NCI-H69 (cell line): ENCODE measurements at regions not wholly inside any gene's neighbourhood (a gene's known extent, or its start where the extent isn't known, plus 50 kb on each side); places are given as distances from the start of the nearest gene placed in this dataset.
"Not testable (repeated sequence)": the region's sequence is repeated elsewhere in the genome, so short reads cannot be mapped to it uniquely, and the experiment has no call there.

Experiments
- DNase-seq: peaks from one replicate; lab custom pipeline; 2025; lab: John Stamatoyannopoulos, UW

DNA sequence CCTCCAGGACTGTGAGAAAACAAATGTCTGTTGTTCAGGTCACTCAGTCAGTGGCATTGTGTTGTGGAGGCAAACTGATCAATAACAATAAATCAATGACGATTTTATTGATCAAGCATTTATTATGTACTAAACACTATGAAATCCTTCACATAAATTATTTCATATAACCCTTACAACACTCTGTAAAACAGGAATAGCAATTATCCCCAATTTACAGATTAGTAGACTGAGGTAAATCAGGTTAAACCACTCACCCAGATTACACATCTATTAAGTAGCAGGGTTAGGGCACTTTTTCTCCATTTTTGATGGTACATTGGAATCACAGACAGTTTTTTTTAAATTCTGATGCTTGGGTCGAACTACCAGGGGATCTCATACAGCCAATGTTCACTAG, 372.8 kb upstream of the MAF start:
- DNase-seq: no peak

DNA sequence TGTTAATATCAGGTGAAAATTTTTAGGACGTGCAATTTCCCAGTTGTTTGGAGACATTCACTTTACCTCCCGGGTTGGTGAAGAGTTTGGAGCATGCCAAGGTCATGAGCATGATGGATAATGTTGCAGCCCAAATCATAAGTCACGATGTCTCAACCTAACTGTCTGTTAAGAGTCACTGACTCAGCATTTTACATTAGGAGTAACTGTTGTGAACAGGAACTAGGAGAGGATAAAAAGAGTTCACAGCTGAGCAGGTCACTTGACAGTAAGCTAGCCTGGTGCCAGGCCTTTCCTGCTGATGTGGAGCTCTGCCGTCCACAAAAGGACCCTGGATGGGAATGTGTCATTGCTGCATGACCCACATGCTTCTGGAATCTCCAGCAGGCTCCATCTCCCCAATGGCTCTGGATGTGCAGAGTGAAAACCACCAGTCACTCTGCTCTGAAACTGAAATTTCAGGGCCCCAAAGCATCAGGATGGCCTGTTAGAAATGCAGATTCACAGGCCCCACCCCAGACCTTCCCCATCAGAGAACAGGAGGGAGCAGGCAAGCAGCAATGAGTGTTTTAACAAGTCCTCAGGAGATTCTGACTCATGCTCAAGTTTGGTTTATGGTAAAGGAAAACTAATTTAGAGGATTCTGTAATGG, 371.6 kb upstream of the MAF start:
- no peak for DNase-seq

DNA sequence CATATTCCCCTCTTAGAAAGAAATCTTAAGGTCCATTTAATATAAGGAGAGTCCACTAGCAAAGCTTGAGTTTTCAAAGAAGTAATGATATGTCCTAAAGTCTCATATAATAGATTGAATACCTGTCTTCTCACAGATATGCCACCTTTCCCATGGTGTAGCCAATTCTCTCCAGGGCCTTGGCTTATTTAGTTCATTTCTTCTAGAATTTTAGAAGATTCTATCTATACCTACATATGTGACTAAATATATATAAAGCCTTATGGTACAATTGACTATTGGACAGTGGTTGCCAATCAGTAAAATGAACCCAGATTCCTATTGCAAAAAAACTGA, 370.7 kb upstream of the MAF start:
- no peak for DNase-seq

DNA sequence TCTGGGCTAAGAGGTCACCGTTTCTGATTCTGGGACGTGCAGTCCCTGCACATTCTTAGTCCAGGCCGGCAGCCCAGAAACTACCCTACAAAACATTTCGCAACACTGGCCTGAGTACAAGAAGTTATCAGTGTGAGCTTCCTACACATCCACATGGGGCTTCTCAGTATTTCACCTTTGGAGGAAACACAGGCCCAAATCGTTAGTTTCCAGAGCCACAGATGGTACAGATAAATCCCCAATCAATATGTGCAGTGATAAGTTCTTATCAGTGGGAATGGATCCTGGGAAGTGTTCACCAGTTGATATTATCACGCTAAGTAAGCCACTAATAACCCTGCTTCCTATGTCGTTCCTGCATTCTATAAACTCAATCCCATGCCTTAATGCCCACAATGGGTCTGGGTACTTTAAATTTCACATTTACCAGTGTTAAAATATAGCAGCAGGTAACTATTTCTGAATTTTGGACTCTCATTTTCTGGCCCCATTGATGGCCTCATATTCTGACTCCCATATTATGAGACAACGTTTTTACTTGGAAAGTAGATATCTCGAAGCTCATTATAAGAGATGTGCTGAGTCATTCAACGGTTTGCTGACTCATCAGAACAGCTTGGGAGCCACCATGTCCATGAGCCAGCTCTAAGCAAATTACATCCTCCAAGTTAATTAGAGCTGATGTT, 370.2 kb upstream of the MAF start:
- no peak for DNase-seq

DNA sequence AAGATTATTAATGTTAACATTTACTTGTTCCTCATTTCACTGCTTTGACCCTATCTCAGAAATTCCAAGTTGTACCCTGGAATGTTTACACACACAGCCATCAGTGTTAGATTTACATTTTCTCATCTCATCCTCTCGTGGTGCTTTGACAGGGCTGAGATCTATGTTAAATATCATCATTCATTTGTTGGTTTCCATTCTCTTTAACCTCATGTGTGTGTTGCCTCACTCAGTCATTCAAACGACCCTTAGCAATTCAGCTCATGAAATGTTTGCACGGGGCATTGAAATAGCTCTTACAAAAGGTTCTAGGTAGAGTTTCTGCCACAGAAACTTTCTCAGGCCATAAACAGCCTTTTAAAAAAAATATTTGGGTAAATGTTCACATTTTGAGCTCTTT, 369.6 kb upstream of the MAF start:
- no peak for DNase-seq

DNA sequence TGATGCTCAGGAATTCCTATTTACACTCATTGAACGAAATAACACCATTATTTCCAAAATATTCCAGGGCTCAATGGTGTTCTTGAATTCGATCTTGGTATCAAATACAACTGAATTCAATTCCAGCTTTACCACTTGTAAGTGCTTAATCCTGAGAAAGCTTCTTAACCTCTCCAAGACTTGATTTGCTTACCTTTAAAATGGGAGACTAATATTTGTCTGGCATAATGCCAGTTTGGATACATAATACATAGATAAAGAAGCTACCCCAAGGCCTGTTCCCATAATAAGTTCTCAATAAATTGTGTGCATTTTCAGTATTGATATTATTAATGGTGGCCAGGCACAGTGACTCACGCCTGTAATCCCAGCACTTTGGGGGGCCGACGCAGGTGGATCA, 368.9 kb upstream of the MAF start:
- no peak for DNase-seq

DNA sequence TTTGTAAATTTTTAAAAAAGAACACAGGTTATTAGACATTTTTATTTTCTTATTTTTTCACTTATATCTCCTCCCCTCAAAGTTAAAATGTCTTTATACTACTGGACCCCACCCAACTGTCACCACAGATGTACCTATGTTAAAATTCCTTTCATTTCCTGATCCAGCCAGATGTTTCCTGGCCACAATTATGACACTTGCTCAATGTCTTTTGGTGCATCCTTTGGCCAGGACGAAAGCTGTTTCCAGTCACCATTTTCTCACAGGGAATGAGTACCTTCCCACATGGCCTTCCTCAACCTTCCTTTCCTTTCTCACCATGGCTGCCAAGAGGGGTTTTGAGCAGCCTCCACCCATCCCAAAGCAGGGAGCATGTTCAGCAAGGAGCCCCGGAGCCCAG, 365.7 kb upstream of the MAF start:
- DNase-seq: no peak

DNA sequence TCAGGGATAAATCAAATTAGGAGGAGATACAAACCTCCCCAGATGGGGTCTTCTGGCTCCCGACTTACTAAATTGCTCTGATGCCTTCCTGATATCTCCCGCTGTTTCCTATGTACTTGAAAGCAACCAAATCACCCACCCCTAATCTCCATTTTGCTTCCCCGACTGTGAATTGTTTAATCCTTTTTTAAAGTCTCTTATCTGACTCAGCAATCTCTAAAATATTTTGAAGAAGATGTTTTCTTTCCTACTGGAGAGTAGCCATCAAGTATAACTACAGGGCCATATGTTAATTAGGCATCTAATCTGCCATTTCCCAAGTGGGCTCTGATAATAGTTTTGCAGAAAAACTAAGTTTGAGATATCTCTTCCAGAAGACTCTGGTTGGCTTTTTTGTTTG, 365.2 kb upstream of the MAF start:
- DNase-seq: no peak

DNA sequence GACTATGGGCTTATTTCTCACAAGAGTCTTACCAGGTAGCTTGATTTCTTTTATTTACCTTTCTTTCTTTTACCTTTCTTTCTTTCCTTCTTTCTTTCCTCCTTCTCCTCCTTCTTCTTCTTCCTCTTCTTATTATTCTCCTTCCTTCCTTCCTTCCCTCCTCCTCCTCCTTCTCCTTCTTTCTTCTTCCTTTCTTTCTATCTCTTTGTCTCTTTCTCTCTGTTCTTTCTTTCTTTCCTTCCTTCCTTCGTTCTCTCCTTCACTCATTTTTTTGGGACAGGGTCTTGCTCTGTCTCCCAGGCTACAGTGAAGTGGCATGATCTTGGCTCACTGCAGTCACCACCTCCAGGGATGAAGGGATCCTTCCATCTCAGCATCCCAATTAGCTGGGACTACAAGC, 363.6 kb upstream of the MAF start:
- no peak for DNase-seq

DNA sequence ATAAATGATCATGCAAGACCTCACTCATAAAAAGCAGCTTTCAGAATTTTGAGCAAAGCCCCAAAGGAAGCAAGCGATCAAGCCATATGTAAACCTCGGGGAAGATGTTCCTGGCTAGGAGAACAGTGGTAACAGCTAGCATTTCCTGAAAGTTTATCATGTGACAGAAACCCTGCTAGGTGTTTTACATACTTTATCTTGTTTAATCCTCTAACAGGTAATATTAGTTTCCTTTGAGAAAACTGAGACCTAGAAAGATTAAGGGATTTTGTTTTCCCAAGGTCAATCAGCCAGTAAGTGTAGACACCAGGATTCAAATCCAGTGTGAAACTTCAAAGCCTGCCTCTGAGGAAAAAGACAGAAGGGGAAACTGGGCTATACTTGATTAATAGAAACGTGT, 362.4 kb upstream of the MAF start:
- no peak for DNase-seq

DNA sequence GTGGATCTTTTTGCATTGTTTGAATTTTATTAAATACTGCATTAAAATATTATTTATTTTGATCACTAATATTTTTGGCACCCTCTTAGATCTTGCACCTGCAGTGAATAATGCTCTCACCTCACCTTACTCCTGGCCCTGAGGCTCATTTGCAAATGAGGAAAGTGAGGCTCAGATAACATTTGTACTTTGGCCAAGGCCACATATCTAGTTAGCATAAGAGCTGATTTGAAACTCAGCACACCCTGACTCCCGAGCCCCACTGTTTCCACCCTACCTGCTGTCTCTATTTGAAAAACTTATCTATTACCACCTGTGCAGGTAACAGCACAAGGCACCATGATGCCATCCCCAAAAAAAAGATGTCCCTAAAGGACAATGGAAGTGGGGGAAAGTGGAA, 358.7 kb upstream of the MAF start:
- no peak for DNase-seq

DNA sequence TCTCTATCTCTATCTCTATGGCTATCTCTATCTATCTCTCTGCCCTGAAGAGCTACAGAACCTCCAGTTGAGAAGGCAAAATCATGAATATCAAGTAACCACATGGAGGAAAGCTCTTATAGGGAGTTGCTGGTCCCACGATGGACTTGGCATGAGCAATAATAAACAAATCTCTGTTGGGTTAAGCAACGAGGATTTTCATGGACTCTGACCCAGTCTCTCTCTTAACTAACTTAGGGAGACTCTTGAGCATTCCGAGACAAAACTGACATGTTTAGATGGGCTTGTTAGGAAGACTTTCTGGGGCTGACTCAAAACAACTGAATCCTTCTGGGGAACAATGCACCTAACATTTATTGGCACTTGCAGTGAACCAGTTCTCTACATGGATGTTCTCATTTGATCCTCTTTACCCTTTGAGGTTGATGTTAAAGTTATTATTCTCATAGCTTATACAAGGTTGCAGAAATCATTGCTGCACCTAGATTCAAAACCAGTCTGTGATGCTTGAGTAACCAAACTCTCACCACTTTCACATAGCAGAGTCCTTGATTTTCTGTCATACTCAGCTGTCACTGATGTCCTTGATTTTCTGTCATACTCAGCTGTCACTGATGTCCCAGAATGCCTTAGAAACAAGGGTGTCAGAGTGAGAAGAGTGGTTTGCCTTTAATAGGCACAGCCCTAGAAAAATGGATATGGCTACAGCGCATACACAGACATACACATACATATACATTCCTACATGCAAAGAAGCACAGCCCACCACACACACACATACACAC, 354.6 kb upstream of the MAF start:
- DNase-seq: no peak

DNA sequence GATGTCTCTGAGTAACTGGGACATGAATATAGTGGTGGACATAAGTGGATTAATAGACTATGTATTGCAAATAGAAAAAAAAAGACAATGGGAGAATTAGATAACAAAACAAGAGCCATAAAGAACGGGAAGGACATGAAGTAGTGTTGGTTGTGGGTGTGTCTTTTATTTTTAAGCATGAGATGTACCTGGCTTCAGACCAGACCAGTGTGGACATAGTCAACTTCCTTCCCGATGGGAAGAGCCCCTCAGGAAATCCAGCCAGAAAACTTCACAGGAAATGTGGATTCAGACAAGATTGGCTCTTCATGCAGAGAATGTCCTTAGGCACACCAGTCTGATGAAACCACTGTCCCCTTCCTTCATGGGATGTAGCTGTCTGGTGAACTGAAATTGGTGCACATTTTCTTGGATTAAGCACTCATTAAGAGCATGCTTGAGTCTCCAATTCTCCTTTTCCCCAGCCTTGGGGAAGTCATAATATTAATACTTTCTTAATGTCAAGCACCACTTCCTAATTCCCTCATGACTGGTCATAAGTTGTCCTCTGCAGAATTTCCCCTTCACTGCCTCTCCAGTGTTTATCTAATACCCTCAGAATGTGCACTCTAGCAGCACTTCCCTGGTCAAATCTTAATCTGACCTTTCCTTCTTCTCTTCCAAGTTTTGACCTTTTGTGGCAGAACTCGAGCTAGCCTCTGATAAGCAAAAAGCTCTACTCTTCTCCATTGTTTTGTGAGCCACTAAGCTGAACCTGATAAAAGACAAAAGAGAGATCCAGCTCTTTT, 350.6 kb upstream of the MAF start:
- no peak for DNase-seq

DNA sequence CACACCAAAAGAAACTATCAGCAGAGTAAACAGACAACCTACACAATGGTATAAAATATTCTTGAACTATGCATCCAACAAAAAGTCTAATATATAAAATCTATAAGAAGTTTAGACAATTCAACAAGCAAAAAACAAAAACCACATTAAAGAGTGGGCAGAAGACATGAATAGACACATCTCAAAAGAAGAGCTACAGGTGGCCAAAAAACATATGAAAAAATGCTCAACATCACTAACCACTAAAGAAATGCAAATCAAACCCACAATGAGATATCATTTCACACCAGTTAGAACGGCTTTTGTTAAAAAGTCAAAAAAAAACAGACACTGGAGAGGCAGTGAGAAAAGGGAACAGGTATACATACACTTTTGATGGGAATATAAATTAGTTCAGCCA, 348.9 kb upstream of the MAF start:
- no peak for DNase-seq

DNA sequence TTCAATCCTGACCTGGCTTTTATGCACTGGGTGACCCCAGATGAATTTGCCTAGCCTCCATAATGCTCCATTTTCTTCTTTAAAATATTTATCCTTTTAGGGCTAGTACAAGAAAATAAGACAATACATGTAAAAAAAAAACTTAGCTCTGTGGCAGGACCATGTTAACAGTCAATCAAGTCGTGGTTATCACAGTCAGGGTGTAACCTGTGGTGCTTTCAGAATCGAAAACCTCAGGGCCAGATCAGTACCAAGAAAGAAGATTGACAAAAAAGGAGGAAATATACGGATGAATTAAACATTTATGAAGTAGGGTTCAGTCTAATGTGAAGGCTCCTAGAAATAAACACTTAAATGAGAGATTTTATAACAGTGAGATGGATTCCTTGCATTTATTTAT, 347.2 kb upstream of the MAF start:
- no peak for DNase-seq

DNA sequence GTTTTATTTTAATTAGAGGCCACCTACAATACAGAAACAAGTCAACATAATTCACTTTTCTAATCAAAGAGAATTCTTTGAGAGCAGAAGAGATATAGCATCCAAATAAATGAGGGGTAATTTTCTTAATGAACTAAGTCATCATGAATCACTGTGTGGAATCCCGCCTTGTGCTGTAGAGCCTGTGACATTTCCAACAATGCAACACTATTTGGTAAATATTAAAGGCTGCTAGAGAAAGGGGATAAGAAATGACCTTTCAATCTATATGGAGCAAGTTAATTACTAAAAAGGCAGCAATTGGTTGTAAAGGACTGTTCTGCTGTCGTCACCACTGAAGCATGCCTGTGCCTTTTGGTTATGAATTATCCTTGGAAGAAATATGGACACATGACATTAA, 345.7 kb upstream of the MAF start:
- DNase-seq: no peak

DNA sequence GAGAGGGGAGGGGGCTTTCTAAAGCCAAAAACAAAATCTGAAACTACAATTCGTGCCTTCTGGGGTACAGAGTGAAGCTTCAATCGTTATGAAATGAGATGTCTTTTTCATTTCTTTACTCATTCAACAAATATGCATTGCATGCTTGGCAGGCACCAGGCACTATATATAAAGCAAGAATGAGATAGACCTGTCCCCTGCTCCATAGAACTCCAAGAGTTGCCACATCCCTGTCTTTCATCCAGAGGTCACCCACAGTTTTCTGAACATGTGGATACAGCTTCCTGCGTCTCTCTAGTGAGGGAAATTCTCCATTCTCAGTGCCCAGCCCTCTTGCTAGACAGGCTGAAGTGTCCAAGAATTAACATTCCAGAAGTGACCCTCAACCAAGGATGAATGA, 343.2 kb upstream of the MAF start:
- DNase-seq: no peak

DNA sequence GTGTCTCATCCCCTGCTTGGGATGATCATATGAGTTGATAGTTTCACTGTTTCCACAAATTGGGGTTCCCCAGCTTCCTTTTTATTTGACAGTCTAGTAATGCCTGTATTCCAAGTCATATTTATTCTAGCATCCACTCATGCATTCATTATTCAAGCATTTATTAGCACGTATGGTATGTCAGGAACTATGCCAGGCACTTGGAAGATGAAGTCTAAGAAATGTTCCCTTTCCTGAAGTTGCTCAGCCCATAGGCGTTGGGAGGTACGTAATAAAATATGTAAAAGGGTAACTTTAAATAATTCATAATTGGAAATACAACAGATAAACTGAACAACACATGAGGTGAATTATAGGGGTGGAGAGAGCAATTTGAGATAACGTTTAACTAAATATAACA, 338.0 kb upstream of the MAF start:
- DNase-seq: no peak

DNA sequence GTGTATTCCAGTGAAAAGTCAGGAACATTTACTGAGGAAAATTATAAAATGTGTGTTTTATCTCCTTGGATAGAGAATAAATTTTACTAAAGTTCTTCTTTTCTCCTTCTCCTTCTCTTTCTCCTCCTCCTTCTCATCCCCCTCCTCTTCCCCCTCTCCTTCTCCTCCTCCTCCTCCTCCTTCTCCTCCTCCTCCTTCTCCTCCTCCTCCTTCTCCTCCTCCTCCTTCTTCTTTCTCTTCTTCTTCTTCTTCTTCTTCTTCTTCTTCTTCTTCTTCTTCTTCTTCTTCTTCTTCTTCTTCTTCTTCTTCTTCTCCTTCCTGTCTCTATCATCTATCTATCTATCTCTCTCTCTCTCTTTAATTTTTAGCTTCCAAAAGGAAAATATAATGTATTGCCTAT, 337.1 kb upstream of the MAF start:
- not testable (repeated sequence) for DNase-seq

DNA sequence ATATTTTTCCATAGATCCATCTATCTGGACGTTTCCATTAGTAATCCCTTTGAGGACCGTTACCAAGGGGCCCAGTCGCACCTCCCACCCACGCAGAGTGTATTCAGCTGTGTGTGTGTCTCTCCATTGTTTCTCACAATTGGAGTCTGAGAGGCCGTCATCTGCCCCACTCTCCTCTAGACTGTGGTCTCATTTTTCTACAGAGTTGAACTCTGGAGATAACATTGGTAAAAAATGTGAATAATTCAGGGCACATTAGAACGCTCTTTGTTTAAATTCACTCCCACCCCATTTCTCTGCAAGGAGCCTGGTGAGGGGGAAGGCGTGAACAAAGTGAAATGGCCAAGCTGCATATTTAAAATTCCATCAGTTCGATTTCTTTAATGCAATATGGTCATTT, 333.1 kb upstream of the MAF start:
- DNase-seq: no peak

DNA sequence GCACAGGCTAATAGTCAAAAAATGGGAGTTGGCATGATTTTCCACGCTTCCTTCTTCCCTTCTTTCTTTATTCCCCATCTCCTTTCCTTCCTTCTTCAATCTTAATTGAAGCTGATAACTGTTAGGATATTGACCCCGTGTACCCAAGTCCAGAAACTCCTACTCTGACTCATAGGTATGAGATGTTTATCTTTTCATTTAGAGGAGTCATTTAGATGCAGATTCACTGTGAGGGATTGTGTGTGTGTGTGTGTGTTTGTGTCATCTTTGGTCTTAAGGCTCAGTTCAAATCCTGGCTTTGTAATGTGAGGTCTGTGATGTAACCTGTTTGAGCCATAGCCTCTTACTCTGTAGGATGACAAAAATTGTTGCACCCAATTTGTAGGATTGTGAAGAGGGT, 332.0 kb upstream of the MAF start:
- DNase-seq: no peak

DNA sequence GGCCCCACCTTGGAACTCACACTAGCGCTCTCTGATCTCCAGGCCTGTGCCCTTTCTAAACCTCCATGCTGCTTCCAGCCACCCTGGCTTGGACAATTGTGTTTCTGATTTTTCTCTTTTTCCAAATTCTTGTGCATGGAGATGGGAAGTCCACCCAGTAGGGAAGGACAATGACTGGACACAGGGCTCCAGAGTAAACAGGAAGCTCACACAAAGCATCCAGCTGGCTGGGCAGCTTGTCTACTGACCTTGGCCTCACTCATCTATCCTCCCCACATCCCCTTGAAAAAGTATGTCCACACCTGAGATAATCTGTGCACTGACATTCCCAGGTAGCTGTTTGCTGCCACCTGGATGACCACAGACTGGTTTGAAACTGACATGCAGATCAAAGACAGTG, 331.2 kb upstream of the MAF start:
- no peak for DNase-seq
